RWPE1 (cell line): ENCODE measurements at regions not wholly inside any gene's neighbourhood (a gene's known extent, or its start where the extent isn't known, plus 50 kb on each side); places are given as distances from the start of the nearest gene placed in this dataset.

ENCODE experiments used
- CTCF ChIA-PET: fragments of 350-600 bp; sonication (Branson Sonifier 250); formaldehyde crosslinking; extraction: SDS; loops from one replicate; lab custom pipeline; 2021; lab: Yijun Ruan, JAX
- POLR2A ChIA-PET: fragments of 400-600 bp; formaldehyde crosslinking; extraction: SDS; loops from one replicate; lab custom pipeline; 2020; ENCODE audit warnings: antibody characterized with exemption; ENCODE audit not compliant: low non-redundant PET; lab: Yijun Ruan, JAX
- DNase-seq: peaks from one replicate; pipeline ENCODE4 v3.0.0; 2012; ENCODE audit warnings: low spot score
- H3K27ac ChIP-seq: fragments of 450-650 bp; 2 replicates; pipeline ENCODE4 v1.5.1; 2017
- CTCF ChIP-seq: fragments of 450-650 bp; conservative IDR thresholded peaks from 2 replicates; pipeline ENCODE4 v1.5.1; 2017; ENCODE audit warnings: low read depth, mild to moderate bottlenecking

GRCh38 chr3:6567241-6567640 is 293.7 kb upstream of the GRM7 start:
- ChIA-PET CTCF (no interaction called here), POLR2A (no interaction called here)
- no peak for DNase-seq
- no peak overlapping the region for H3K27ac ChIP-seq
- TF ChIP-seq CTCF = no peak

GRCh38 chr3:6568999-6569493 is 291.9 kb upstream of the GRM7 start:
- no peak for TF ChIP-seq CTCF
- ChIA-PET CTCF (no interaction called here), POLR2A (no interaction called here)
- H3K27ac ChIP-seq = no peak overlapping the region
- no peak for DNase-seq

GRCh38 chr3:6571448-6571847 is 289.5 kb upstream of the GRM7 start:
- CTCF ChIA-PET = no interaction called here
- no peak for DNase-seq
- no peak overlapping the region for H3K27ac ChIP-seq
- POLR2A ChIA-PET = no interaction called here
- no peak for TF ChIP-seq CTCF

GRCh38 chr3:6577584-6577983 is 283.3 kb upstream of the GRM7 start:
- ChIA-PET POLR2A (no interaction called here), CTCF (no interaction called here)
- no peak for DNase-seq
- no peak for TF ChIP-seq CTCF
- no peak overlapping the region for H3K27ac ChIP-seq

GRCh38 chr3:6578526-6578925 is 282.4 kb upstream of the GRM7 start:
- DNase-seq = no peak
- H3K27ac ChIP-seq = no peak overlapping the region
- ChIA-PET POLR2A (no interaction called here), CTCF (no interaction called here)
- no peak for TF ChIP-seq CTCF

GRCh38 chr3:6580808-6581207 is 280.1 kb upstream of the GRM7 start:
- no peak overlapping the region for H3K27ac ChIP-seq
- DNase-seq = no peak
- POLR2A ChIA-PET = no interaction called here
- TF ChIP-seq CTCF = no peak
- CTCF ChIA-PET = no interaction called here

- TF ChIP-seq CTCF = no peak
- DNase-seq = no peak
- H3K27ac ChIP-seq = no peak overlapping the region
- POLR2A ChIA-PET = no interaction called here
- CTCF ChIA-PET = no interaction called here
Observed at GRCh38 chr3:6585360-6585759, 275.6 kb upstream of the GRM7 start.
